Renal cortex interstitium (tissue), 11 donors: ENCODE measurements at regions not wholly inside any gene's neighbourhood (a gene's known extent, or its start where the extent isn't known, plus 50 kb on each side); places are given as distances from the start of the nearest gene placed in this dataset.
A peak's percentile ranks its signal among the peaks of the same experiment; 100 is the strongest.
"Not testable (repeated sequence)": the region's sequence is repeated elsewhere in the genome, so short reads cannot be mapped to it uniquely, and the experiment has no call there.

ENCODE experiments used
- DNase-seq, 11 donors: peaks; one replicate each; pipeline ENCODE4 v3.0.0-alpha.2; 2013; ENCODE audit warnings: low read depth in 9 of 11, low spot score in 4 of 11; ENCODE audit errors: extremely low read depth in 1 of 11

- no peak for DNase-seq
These were observed 887.4 kb downstream of the PLA2G4A start for GRCh38 chr1:187716160-187716559.

GRCh38 chr1:187718527-187718926 is 889.8 kb downstream of the PLA2G4A start:
- no peak for DNase-seq

GRCh38 chr1:187721216-187721615 is 892.5 kb downstream of the PLA2G4A start:
- no peak for DNase-seq

GRCh38 chr1:187725216-187725615 is 896.5 kb downstream of the PLA2G4A start:
- DNase-seq = no peak

- DNase-seq = no peak
These were observed 904.5 kb downstream of the PLA2G4A start for GRCh38 chr1:187733232-187733631.

GRCh38 chr1:187734427-187734826 is 905.7 kb downstream of the PLA2G4A start:
- DNase-seq = no peak

- no peak for DNase-seq
These were observed 915.9 kb downstream of the PLA2G4A start for GRCh38 chr1:187744665-187745064.

- no peak for DNase-seq
These were observed 926.8 kb downstream of the PLA2G4A start for GRCh38 chr1:187755536-187755935.

- not testable (repeated sequence) for DNase-seq
These were observed 927.9 kb downstream of the PLA2G4A start for GRCh38 chr1:187756684-187757083.

- DNase-seq = no peak
These were observed 931.1 kb downstream of the PLA2G4A start for GRCh38 chr1:187759825-187760333.

- peak in 3 of 11 donors; percentile 3 to 8 (median 7) for DNase-seq
These were observed 933.4 kb downstream of the PLA2G4A start for GRCh38 chr1:187762118-187762517.

- no peak for DNase-seq
These were observed 934.7 kb downstream of the PLA2G4A start for GRCh38 chr1:187763465-187763864.

- DNase-seq = no peak
These were observed 935.2 kb downstream of the PLA2G4A start for GRCh38 chr1:187763976-187764375.

- no peak for DNase-seq
These were observed 942.6 kb downstream of the PLA2G4A start for GRCh38 chr1:187771396-187771795.

- no peak for DNase-seq
These were observed 944.4 kb downstream of the PLA2G4A start for GRCh38 chr1:187773168-187773567.

GRCh38 chr1:187787736-187788135 is 959.0 kb downstream of the PLA2G4A start:
- DNase-seq = peak in 5 of 11 donors; percentile 4 to 15 (median 9)

- no peak for DNase-seq
These were observed 960.0 kb downstream of the PLA2G4A start for GRCh38 chr1:187788718-187789117.

- DNase-seq = no peak
These were observed 962.0 kb downstream of the PLA2G4A start for GRCh38 chr1:187790724-187791123.

- DNase-seq = no peak
These were observed 965.8 kb downstream of the PLA2G4A start for GRCh38 chr1:187794561-187794960.

GRCh38 chr1:187809549-187809948 is 980.8 kb downstream of the PLA2G4A start:
- DNase-seq = no peak

- no peak for DNase-seq
These were observed 987.9 kb downstream of the PLA2G4A start for GRCh38 chr1:187816646-187817045.

- no peak for DNase-seq
These were observed 989.0 kb downstream of the PLA2G4A start for GRCh38 chr1:187817782-187818181.
